NT2/D1 (cell line): ENCODE measurements at regions not wholly inside any gene's neighbourhood (a gene's known extent, or its start where the extent isn't known, plus 50 kb on each side); places are given as distances from the start of the nearest gene placed in this dataset.

Source experiments
- SUZ12 ChIP-seq: IDR thresholded peaks from 2 replicates; pipeline ENCODE4 v1.6.1; 2011; ENCODE audit not compliant: insufficient read length, insufficient read depth; ENCODE audit errors: extremely low read depth
- YY1 ChIP-seq: IDR thresholded peaks from 2 replicates; pipeline ENCODE4 v1.6.1; 2011; ENCODE audit not compliant: insufficient read length, insufficient read depth

GRCh38 chr20:43295263-43295662, 105.6 kb upstream of the PTPRT start:
- TF ChIP-seq YY1 = no peak
- TF ChIP-seq SUZ12 = no peak
